CD4-positive, alpha-beta T cell treated with Interleukin-2 at 100 ng/mL for 4 hours (primary cell): ENCODE measurements at regions not wholly inside any gene's neighbourhood (a gene's known extent, or its start where the extent isn't known, plus 50 kb on each side); places are given as distances from the start of the nearest gene placed in this dataset.

ENCODE experiments used
- DNase-seq: peaks from one replicate; pipeline ENCODE4 v3.0.0-alpha.2; 2020; ENCODE audit warnings: low spot score

DNA sequence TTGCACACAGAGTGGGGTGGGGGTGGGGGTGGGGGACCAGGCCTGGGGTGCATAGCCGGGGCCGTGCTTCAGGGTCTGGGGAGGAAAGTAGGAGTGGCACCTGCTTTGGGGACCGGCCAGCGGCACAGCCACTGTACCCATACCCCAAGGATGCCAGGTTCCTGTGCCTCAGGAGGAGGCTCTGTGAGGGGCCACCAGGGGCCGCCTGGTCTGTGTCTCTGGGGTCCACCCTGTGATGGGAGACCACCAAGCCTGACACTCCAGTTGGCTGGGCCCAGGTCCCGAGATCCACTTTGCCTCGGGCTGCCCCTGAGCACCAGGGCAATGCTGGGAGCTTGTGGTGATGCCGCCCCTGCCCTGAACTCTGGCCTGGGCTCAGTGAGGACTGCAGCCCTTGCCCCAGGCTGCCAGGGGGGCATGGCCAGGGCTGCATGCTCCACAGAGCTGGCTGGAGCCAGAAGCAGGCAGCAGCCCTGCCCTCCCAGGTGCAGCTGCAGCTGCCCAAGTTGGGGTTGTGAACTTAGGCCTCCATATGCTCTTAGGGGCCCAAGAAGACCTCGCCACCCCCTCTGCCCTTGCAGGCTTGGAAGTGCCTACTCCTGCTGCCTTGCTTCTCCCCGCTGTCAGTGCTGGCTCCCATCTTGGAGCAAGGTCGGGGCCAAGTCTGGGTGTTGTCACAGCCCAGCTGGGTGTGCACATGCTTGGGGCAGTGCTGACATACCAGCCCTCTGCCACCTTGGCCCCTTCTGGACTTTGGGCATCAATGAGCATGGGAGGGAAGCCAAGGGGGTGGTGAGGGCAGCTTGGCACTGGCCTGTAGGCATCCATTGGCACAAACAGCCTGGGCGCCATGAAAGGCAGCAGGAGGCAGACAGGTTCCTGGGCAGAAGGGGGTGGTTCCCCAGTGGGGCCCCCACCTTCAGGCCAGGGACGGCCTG lies 123.3 kb upstream of the THY1 start:
- no peak for DNase-seq

DNA sequence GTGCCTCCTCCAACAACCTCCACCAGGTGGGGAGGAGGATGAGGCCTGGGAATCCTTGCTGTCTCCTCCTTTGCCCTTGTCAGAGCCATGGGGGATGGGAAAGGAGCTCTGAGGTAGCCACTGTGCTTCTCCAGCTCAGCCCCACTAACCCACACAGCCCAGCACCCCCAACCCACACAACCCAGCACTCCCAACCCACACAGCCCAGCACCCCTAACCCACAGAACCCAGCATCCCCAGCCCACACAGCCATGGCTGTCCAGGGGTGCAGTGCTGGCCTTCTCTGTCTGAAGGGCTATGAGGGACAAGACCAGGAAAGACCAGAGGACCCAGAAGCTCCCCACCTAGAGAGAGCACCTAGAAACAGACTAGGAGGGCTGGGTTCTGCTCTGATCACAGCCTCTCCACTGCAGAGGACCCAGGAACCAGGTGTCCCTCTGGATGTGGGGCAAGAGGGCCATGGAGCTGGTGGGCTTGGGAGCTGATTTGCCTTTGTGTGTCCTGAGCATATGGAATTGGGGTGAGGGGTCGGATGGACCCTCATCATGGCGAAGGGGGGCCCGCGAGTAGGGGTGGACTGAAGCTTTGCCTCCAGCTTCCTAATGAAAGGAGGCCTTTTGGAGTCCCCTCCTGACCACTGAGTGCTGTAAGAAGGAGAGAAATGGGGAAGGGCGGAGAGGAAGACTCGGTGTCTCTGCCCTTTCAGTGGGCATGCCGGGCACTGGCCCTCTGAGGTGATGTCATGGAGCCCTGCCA lies 117.6 kb upstream of the THY1 start:
- DNase-seq = no peak

DNA sequence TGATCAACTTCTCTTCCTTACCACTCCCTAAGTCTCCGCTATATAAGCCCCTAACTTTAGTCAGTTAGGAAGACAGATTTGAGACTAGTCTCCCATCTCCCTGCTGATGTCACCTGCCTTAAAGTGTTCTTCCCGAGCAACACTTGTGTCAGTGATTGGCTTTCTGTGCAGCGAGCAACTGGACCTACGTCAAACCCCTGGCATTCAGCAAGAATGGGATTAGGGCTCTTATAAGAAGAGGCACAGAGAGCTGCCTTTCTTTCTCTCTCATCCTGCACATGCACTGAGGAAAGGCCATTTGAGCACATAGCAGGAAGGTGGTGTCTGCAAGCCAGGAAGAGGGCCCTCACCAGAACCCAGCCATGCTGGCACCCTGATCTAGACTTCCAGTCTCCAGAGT lies 116.6 kb upstream of the THY1 start:
- DNase-seq = no peak

DNA sequence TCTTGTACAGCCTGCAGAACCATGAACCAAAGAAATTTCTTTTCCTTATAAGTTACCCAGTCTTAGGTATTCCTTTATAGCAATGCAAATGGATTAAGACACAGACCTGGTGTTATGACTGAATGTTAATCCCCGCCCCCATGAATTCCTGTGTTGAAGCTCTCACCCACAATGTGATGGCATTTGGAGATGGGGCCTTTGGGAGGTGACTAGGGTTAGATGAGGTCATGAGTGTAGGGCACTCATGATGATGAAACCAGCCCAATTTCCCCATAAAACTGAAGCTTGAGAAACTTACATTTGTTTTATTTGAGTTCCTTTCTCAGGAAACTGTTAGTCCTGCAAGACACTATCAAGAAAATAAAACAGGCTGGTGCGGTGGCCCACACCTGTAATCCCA lies 115.8 kb upstream of the THY1 start:
- no peak for DNase-seq

DNA sequence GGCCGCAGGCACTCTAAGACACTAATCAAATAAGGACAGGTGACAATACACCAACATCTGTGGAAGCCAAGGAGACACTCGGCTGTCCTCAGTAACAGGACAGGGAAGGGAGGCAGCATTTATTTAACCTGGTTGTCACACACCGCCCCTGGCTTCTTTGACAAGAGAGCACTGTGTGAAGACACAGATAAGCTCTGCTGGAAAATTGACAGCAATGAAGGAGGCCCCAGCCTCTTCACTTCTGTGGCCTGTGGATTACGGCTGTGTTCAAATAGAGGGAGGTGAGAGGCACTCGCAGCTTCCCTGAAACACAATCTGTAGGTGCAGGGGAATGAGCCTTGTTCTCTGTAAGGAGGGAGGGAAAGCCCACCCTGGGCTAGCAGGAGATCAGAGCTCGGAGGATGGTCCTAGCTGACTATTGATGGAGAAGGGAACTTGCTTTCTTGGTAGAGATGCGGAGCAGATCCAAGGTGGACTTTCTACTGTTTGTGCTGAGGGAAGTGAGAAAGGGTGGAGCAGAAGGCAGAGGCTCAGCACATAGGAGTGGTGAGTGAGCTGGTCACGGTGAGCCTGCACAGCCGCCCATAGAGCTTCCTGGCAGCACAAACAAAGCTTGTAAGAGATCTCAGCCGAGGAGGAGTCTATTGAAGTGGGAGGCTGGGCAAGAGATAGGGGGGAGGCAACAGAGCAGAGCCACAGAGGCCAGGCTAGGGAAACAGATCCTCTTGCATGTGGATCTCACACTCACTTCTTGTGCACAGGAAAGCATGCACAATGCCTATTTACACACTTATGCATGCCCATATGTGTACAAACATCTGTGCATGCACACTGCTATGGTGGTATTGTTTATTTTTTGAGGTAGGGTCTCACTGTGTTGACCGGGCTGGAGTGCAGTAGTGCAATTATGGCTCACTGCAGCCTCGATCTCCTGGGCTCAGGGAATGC lies 114.6 kb upstream of the THY1 start:
- DNase-seq = no peak

DNA sequence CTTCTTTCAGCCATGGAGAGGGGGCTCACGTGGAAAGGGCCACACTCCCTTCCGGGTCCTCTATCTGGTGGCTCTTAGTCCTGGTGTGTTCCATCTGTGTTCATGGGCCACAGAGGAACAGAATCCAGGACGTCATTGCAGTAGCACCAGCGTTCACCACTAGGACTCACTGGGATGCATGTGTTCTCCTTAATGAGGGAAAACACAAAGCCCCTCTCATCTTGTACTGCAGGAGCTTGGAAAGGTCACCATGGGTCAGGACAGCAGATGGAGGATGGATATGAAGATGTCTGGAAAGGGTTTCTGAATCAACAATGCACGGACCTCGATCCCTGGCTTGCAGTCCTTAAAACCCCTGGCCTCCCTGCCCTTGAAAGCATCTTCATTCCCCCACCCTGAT lies 113.8 kb upstream of the THY1 start:
- no peak for DNase-seq

DNA sequence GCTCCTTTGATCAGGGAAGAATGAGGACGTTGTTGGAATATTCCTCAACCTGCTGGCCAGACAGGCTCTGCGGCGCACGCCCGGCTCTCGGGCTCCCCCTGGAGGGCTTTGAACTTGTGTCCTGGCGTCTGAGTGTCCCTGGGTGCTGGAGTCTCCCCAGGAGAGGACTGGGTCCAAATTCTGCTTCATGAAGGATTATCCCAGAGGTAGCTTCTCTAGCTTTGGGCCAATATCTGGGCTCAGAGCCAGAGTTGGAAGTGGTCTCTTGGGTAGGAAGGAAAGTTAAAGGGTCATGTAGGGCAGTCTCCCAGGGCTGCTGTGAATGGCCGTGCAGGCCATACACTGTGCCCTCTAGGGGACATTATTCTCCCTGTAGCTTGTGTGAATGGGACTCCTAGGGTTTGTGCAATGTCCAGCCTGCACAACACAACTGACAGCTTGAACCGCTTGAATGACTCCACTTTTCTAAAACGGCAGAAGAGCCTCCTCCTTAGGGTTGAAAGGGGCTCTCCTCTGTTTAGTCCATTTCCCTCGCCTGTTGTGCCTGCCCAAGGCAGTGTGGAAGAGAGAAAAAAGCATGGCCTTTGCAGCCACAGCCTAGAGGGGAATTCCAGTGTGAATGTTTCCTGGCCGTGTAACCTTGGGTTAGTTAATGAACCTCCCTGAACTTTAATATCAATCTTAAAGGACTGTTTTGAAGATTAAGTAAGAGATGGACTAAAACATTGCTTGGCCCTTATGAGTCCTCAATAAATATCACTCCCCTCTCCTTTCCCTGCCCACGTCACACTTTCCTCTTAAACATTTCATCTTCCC lies 111.2 kb upstream of the THY1 start:
- DNase-seq = peak; percentile 25

DNA sequence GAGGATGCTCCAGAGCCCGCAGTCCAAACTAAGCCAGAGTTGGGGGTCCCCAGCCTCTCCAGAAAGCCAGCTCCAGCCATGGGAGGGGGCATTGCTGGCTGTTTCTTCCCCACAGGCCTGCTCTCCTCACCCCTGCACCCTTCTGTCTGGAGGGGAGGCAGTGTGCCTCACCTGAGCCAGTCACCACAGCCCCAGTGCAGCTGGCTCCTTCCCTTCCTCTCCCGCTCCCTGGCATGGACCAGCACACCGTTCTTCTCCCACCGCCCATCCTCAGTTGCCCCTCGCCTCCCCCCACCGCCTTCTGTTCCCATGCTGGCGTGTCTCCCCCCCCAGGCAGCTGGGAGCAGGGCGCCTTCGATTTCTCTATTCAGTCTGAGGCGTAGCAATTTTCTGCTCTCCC lies 110.5 kb upstream of the THY1 start:
- no peak for DNase-seq

DNA sequence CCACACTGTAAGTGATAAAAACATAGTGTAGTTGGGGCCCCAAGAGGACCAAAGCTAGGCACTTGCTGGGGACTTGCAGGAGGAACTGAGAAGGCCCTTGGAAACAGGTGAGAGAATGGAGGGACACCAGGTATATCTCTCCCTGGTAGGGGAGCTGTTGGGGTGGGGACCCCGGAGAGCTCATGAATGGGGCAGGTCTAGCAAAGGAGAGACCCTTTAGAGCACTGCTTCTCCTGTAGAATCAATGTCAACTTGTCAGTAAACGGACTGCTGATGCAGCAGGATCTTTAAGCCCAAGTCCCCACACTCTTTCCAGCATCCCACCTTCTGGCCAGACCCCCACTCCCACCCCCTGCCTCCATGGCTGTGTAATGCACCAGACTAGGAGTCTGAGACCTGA lies 109.6 kb upstream of the THY1 start:
- DNase-seq = no peak

DNA sequence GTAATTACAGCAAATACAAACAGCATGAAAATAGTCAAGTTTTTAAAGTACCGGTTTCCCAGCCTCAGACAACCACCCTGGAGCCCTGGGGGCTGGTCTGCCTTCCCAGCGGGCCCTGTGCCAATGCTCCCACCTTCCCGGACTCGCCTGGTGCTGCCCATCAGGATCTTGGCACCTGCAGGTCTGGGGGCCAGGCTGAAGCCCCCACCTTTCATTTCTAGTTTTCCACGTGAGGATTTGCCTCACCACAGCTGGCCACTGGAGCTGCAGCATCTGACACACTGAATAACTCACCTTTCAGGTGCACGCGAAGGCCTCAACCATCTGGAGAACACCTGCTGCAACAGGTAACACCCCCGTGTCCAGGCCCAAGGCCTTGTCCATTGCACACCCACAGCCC lies 108.7 kb upstream of the THY1 start:
- DNase-seq = no peak

DNA sequence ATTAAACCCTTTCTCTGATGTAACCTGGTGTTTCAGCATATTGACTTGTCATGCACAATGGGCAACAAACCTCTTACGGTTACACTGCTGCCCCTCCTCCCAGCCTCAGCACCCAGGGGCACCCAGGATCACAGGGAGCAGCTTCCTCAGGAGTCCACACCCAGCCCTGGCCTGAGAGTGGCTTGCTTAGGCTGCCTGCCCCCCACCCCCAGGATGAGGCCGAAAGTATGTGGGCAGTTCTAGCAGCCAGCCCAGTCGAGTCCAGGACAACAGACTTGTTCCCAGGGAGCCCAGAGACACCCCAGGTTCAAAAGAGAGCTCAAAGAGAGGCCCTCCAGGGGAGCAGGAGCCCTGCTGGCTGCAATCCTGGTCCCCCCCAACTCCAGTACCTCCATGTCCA lies 108.1 kb upstream of the THY1 start:
- no peak for DNase-seq

DNA sequence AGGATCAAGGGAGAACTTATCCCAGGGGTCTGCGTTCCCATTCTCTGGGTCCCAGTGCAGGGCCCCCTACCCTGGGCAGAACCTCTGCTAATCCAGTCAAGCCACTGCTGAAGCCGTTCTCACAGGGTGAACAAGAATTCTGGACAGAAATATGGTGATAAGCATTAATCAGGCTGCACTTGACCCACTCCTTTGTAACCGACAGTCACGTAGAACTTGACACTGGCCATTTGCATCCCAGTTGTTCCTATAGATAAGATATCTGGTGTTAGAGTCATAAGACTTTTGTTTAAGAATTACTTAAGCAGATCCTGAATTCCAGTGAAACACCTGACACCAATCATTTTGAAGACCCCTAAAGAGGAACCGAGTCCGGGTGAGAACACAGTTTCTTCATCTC lies 107.5 kb upstream of the THY1 start:
- DNase-seq = no peak

DNA sequence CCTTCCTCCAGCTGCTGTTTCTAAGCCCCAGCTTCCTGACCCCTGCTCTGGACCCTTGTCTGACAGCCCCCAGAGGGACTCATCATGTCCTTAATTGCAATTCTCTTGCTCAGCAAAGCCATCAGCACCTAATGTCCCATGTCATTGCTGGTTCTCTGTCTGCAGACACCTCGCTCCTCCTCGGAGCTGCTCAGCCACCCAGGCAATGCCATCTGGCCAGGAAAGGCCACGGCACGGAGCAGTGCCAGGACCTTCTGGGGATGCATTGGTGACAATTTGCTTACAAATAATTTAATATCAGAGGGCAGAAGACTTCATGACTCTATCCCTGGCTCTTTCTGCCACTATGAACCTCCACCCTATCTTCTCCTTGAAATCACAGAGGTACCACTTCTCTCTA lies 107.0 kb upstream of the THY1 start:
- DNase-seq = no peak

DNA sequence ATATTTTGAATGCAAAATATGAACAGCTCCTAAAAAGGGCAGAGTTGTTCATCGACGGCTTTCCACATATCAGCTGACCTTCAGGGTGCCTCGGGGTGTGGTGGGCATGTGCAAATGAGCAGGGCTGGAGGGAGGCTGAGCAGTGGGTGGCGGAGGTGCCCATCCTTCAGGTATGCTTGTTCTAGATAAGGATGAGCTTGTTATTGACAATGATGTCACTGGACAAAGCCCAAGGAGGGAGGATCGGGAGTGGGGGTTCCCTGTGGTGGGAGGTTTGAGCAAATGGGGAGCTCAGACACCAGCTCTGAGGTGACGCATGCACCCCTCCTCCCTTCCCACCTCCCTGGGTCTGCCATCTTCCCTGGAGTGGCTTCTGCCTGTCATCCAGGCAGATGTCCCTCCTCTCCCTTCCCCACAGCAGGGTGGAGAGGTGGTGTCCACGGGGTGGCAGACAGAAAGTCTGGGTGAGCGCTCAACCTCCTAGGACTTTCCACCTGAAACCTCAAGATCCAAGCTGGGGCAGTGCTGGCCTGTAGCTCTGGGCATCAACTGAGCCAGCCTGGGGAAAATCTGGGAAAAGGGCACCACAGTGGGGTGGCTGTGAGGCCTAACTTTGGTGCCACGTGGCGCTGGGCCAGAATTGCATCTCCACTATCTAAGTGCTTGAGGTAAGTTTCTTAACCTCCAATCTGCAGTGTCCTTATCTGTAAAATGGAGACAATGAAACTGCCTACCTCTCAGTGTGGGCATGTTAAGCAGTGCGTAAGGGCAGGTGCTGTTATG lies 106.3 kb upstream of the THY1 start:
- DNase-seq = no peak

DNA sequence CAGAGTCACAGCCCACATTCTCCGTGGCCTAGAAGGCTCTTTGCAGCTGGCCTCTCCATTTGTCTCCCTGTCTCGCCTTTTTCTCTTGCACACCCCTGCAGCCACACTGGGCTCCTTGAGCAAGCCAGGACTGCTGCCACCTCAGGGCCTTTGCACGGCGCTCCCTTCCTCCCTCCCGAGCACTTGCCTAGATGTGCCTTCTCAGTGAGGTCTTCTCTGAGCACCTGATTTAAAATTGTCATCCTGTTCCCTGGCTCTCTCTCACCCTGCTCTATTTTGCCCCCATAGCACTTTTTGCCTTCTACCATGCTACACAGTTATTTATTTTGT lies 102.9 kb upstream of the THY1 start:
- DNase-seq = no peak

DNA sequence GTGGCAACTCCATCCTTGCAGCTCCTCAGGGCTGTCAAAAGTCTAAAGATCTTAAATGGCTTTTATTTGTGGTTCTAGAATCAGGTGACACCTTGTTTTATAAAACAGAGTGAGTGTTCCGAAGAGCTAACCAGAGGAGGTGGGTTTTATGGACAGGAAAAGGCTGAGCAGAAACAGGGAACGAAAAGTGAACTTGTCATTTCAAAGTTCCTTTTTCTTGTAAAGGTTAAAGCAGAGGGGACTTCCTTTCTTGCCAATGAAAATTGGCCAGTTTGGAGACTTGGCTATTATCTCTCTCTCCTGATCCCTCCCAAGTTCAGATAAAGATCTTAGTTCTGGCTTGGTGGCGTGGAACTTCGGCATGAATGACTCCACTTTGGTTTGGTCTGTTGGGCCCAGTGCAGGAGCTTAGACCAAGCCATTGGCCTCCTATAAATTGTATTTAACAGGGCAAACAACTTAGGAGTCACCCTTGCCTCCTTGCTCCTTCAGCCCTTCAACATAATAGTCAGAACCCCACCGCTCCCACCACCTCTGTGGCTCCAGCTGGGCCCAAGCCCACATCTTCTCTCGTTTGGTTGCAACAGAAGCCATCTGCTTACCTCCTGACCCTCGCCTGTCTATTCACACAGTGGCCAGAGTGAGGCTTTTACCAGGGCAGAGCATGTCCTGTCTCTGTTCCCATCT lies 102.4 kb upstream of the THY1 start:
- no peak for DNase-seq

DNA sequence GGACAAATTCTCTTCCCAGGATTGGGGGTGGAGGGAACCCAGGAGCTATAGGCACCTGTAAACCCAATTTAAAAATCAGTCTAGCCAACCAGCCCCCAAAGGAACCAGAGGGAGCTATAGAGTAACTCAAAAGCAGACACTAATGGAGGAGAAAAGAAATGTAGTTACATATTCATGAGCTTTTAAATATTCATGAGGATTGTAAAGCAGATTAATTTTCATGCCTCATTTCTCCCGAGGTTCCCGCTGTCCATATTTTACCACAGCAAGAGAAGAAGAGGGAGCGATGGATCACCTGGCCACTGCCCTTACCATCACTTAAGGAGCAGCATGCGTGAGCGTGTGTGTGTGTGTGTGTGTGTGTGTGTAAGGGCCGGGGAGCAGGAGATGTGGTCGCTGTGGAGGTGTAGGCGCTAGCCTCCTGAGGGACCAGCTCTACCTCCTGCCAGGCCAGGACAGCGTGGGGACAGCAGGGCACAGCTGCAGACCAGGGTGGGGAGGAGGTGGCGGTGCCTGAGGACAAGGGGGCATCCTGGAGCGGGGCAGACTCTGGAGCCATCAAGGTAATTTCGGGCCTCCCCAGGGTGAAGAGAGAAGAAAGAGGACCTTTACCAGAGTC lies 100.7 kb upstream of the THY1 start:
- DNase-seq = no peak

DNA sequence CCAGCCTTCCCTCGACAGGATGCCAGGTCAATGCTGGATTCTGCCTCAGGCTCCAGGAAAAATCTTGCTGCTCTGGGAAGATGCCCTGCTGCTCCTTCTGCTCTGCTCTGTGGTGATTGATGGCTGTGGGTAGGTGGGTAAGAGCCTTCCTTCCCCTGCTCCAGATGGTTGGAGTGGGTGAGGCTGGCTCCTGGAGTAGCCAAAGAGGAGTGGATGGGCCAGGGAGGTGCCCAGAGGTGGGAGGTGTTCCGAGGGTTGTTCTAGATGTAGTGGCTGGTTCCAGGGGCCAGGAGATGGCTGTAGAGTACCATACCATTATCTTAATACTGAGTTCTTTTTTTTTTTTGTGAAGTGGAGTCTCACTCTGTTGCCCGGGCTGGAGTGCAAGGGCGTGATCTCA lies 99.6 kb upstream of the THY1 start:
- no peak for DNase-seq

DNA sequence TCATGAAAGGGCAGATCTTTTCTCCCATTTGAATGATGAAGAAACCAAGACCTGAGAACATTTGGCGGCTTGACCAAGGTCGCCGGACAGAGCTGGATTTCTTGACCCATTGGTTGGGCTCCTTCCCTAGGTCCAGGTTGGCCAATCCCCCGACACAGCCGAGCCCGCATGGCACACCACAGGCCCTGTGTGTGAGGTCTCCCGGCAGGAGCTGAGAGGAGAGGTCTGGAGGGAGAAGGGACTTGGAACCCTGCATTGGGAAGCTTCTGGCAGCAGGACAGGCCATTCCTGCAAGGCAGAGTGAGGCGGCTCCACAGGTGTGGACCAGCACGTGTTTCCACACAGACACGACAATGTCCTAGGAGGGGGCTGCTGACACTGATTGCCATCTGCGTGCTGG lies 98.6 kb upstream of the THY1 start:
- DNase-seq = no peak

DNA sequence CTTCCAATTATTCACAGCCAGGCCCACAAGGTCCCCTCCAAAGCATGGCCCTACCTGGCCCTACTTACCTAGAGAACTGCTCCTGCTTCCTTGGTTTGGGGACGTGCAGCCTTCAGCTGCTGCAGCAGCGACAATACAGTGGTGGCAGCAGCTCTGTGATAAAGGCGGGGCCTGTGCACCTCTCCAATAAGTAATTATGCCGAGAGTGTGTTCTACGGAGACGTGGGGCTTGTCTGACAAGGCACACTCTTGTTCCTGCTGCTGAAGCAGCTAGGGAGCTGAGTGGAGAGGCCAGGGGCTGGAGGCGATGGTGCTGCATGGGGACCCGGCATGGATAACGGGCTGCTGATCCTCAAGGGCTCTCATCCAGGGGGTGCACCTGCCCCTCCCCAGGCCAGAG lies 98.0 kb upstream of the THY1 start:
- DNase-seq = no peak
